ENCODE measurements at regions not wholly inside any gene's neighbourhood (a gene's known extent, or its start where the extent isn't known, plus 50 kb on each side); places are given as distances from the start of the nearest gene placed in this dataset.

DNA sequence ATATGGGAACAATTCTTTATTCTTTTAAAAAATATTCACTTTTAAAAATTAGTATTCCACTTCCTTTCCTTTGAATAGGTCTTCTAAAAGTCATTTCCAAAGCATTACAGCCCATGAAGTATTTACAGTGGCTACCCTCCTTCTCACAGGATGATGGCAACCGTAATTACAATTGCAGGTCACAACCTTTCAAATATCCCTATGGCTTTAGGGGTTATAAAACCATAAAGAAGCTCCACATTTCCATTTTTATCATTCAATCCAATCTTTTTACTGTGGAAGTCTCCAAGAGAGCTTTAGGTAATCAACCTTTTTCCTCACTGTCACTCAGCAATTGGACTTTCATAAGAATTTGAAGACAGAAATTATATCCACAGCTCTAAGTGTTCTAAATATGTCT, 488.9 kb upstream of the CA10 start:
- Histone ChIP-seq H3K18ac (ENCODE audit: low read length) (no peak overlapping the region), H3K14ac (ENCODE audit: low read length) (no peak overlapping the region), H2AFZ (ENCODE audit: low read length) (no peak overlapping the region), H3K9me3 (replicated peaks in 1 of 2; ENCODE audit: control insufficient read depth in 2 of 2, insufficient read depth in 1 of 2, low read depth in 1 of 2, low read length in 2 of 2) (no peaks in the 10 kb centered on the region), H3K4me3 (ENCODE audit: low read length in 2 of 2) (no peak overlapping the region), H2BK12ac (ENCODE audit: low read length) (no peak overlapping the region), H2AK5ac (ENCODE audit: low read depth, low read length) (no peak overlapping the region), H3K79me1 (ENCODE audit: low read depth, low read length) (no peaks in the 10 kb centered on the region), H3K27me3 (ENCODE audit: control insufficient read depth in 3 of 3, insufficient read depth in 3 of 3, low read depth in 1 of 3, low read length in 3 of 3) (no peaks in the 10 kb centered on the region), H2BK15ac (ENCODE audit: low read length) (no peak overlapping the region), H3K9ac (ENCODE audit: low read depth, low read length, poor library complexity) (no peak overlapping the region), H3K27ac (replicated peaks; ENCODE audit: low read length) (no peak overlapping the region), H3K4ac (ENCODE audit: low read length) (no peak overlapping the region), H3K36me3 (replicated peaks in 1 of 2; ENCODE audit: control insufficient read depth in 2 of 2, insufficient read depth in 2 of 2, low read length in 2 of 2) (no peaks in the 10 kb centered on the region), H3K23ac (ENCODE audit: low read depth, low read length, poor library complexity) (no peak overlapping the region), H3K4me2 (ENCODE audit: insufficient read depth, low read length, poor library complexity, severe bottlenecking) (no peak overlapping the region), H2BK5ac (ENCODE audit: low read length) (no peak overlapping the region), H2BK120ac (ENCODE audit: low read depth, low read length) (no peak overlapping the region), H4K8ac (ENCODE audit: low read depth, low read length) (no peak overlapping the region), H3K4me1 (ENCODE audit: control insufficient read depth in 2 of 2, insufficient read depth in 1 of 2, low read depth in 1 of 2, low read length in 2 of 2) (no peaks in the 10 kb centered on the region), H4K91ac (ENCODE audit: low read depth, low read length, poor library complexity) (no peak overlapping the region)
- no CpG with 5 or more reads among the region's 1 CpG for WGBS, 2 donors (ENCODE audit: extremely low coverage in 2 of 2, insufficient read length in 2 of 2, insufficient replicate concordance in 1 of 2)
- DNase-seq (ENCODE audit: low spot score): no peak

DNA sequence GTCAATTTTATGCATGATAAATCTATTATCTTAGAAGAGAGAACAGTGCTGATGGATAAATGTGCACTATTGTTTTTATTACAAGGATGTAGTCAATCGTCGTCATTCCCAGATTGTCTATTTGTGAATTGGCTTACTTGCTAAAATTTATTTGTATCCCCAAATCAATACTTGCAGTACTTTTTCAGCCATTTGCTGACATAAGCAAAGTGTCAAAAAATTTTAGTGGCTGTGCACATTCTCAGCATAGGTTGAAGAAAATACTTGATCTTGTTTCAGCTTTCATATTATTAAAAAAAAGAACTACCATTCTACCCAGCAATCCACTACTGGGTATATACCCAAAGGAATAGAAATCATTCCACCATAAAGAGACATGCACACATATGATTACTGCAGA, 477.9 kb upstream of the CA10 start:
- no peak overlapping the region for H2BK5ac ChIP-seq (ENCODE audit: low read length)
- no peak overlapping the region for H3K18ac ChIP-seq (ENCODE audit: low read length)
- WGBS, 2 donors (ENCODE audit: extremely low coverage in 2 of 2, insufficient read length in 2 of 2, insufficient replicate concordance in 1 of 2): no CpG with 5 or more reads among the region's 2 CpGs
- H3K9ac ChIP-seq (ENCODE audit: low read depth, low read length, poor library complexity): no peak overlapping the region
- no peak overlapping the region for H2BK120ac ChIP-seq (ENCODE audit: low read depth, low read length)
- H3K4me2 ChIP-seq (ENCODE audit: insufficient read depth, low read length, poor library complexity, severe bottlenecking): no peak overlapping the region
- H3K27ac ChIP-seq (replicated peaks; ENCODE audit: low read length): no peak overlapping the region
- no peak overlapping the region for H2AK5ac ChIP-seq (ENCODE audit: low read depth, low read length)
- H2BK12ac ChIP-seq (ENCODE audit: low read length): no peak overlapping the region
- H2BK15ac ChIP-seq (ENCODE audit: low read length): no peak overlapping the region
- H3K79me1 ChIP-seq (ENCODE audit: low read depth, low read length): no peaks in the 10 kb centered on the region
- H4K8ac ChIP-seq (ENCODE audit: low read depth, low read length): no peak overlapping the region
- no peak overlapping the region for H3K14ac ChIP-seq (ENCODE audit: low read length)
- H3K36me3 ChIP-seq (replicated peaks in 1 of 2; ENCODE audit: control insufficient read depth in 2 of 2, insufficient read depth in 2 of 2, low read length in 2 of 2): no peaks in the 10 kb centered on the region
- H3K4ac ChIP-seq (ENCODE audit: low read length): no peak overlapping the region
- no peak overlapping the region for H4K91ac ChIP-seq (ENCODE audit: low read depth, low read length, poor library complexity)
- no peak for DNase-seq (ENCODE audit: low spot score)
- no peaks in the 10 kb centered on the region for H3K27me3 ChIP-seq (ENCODE audit: control insufficient read depth in 3 of 3, insufficient read depth in 3 of 3, low read depth in 1 of 3, low read length in 3 of 3)
- no peaks in the 10 kb centered on the region for H3K4me1 ChIP-seq (ENCODE audit: control insufficient read depth in 2 of 2, insufficient read depth in 1 of 2, low read depth in 1 of 2, low read length in 2 of 2)
- H3K23ac ChIP-seq (ENCODE audit: low read depth, low read length, poor library complexity): no peak overlapping the region
- no peaks in the 10 kb centered on the region for H3K9me3 ChIP-seq (replicated peaks in 1 of 2; ENCODE audit: control insufficient read depth in 2 of 2, insufficient read depth in 1 of 2, low read depth in 1 of 2, low read length in 2 of 2)
- H2AFZ ChIP-seq (ENCODE audit: low read length): no peak overlapping the region
- no peak overlapping the region for H3K4me3 ChIP-seq (ENCODE audit: low read length in 2 of 2)

DNA sequence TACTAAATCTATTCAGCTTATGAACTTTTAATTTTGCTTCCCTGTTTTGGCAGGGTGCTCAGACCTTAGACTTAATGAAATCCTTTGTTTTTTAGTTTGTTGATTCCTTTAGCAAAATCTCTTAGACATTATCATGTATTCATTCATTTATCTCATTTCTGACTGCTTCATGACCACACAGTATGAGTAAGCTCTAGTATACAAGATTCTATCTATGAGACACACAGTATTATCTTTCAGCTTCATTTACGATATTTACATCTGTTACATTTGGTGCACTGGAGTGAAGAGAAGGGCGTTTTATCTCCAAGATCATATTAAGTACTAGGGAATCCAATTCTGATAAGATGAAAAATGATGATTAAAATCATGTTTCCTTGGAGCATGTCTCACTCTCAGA, 448.1 kb upstream of the CA10 start:
- Histone ChIP-seq H2AFZ (ENCODE audit: low read length) (no peak overlapping the region), H2BK15ac (ENCODE audit: low read length) (no peak overlapping the region), H4K91ac (ENCODE audit: low read depth, low read length, poor library complexity) (no peak overlapping the region), H3K27me3 (ENCODE audit: control insufficient read depth in 3 of 3, insufficient read depth in 3 of 3, low read depth in 1 of 3, low read length in 3 of 3) (no peaks in the 10 kb centered on the region), H2AK5ac (ENCODE audit: low read depth, low read length) (no peak overlapping the region), H4K8ac (ENCODE audit: low read depth, low read length) (no peak overlapping the region), H3K18ac (ENCODE audit: low read length) (no peak overlapping the region), H3K27ac (replicated peaks; ENCODE audit: low read length) (no peak overlapping the region), H3K36me3 (replicated peaks in 1 of 2; ENCODE audit: control insufficient read depth in 2 of 2, insufficient read depth in 2 of 2, low read length in 2 of 2) (no peaks in the 10 kb centered on the region), H3K4me2 (ENCODE audit: insufficient read depth, low read length, poor library complexity, severe bottlenecking) (no peak overlapping the region), H3K9me3 (replicated peaks in 1 of 2; ENCODE audit: control insufficient read depth in 2 of 2, insufficient read depth in 1 of 2, low read depth in 1 of 2, low read length in 2 of 2) (no peaks in the 10 kb centered on the region), H3K4ac (ENCODE audit: low read length) (no peak overlapping the region), H3K79me1 (ENCODE audit: low read depth, low read length) (no peaks in the 10 kb centered on the region), H3K9ac (ENCODE audit: low read depth, low read length, poor library complexity) (no peak overlapping the region), H3K4me3 (ENCODE audit: low read length in 2 of 2) (no peak overlapping the region), H2BK12ac (ENCODE audit: low read length) (no peak overlapping the region), H3K4me1 (ENCODE audit: control insufficient read depth in 2 of 2, insufficient read depth in 1 of 2, low read depth in 1 of 2, low read length in 2 of 2) (no peaks in the 10 kb centered on the region), H2BK5ac (ENCODE audit: low read length) (no peak overlapping the region), H2BK120ac (ENCODE audit: low read depth, low read length) (no peak overlapping the region), H3K14ac (ENCODE audit: low read length) (no peak overlapping the region), H3K23ac (ENCODE audit: low read depth, low read length, poor library complexity) (no peak overlapping the region)
- DNase-seq (ENCODE audit: low spot score): no peak
- no CpG with 5 or more reads among the region's 2 CpGs for WGBS, 2 donors (ENCODE audit: extremely low coverage in 2 of 2, insufficient read length in 2 of 2, insufficient replicate concordance in 1 of 2)

DNA sequence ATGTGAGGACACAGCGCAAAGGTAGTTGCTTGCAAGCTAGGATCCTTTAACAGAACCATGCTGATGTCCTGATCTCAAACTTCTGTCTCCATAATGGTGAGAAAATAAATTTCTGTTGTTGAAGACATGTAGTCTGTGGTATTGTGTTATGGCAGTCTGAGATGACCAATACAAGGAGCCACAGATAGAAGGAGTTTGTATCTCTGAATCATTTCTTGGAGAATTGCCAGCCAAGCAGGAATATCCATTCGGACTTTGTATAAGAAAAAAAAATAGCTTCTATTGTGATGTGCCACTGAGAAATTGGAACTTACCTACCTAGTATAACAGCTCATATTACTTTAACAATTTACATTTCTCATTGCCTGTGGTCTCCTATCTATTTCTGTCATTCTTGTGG, 447.6 kb upstream of the CA10 start:
- Histone ChIP-seq H2AFZ (ENCODE audit: low read length) (no peak overlapping the region), H3K4me2 (ENCODE audit: insufficient read depth, low read length, poor library complexity, severe bottlenecking) (no peak overlapping the region), H3K27me3 (ENCODE audit: control insufficient read depth in 3 of 3, insufficient read depth in 3 of 3, low read depth in 1 of 3, low read length in 3 of 3) (no peaks in the 10 kb centered on the region), H3K18ac (ENCODE audit: low read length) (no peak overlapping the region), H2AK5ac (ENCODE audit: low read depth, low read length) (no peak overlapping the region), H3K14ac (ENCODE audit: low read length) (no peak overlapping the region), H3K4me1 (ENCODE audit: control insufficient read depth in 2 of 2, insufficient read depth in 1 of 2, low read depth in 1 of 2, low read length in 2 of 2) (no peaks in the 10 kb centered on the region), H2BK12ac (ENCODE audit: low read length) (no peak overlapping the region), H4K8ac (ENCODE audit: low read depth, low read length) (no peak overlapping the region), H2BK5ac (ENCODE audit: low read length) (no peak overlapping the region), H2BK15ac (ENCODE audit: low read length) (no peak overlapping the region), H3K27ac (replicated peaks; ENCODE audit: low read length) (no peak overlapping the region), H4K91ac (ENCODE audit: low read depth, low read length, poor library complexity) (no peak overlapping the region), H3K23ac (ENCODE audit: low read depth, low read length, poor library complexity) (no peak overlapping the region), H3K36me3 (replicated peaks in 1 of 2; ENCODE audit: control insufficient read depth in 2 of 2, insufficient read depth in 2 of 2, low read length in 2 of 2) (no peaks in the 10 kb centered on the region), H3K4ac (ENCODE audit: low read length) (no peak overlapping the region), H3K4me3 (ENCODE audit: low read length in 2 of 2) (no peak overlapping the region), H2BK120ac (ENCODE audit: low read depth, low read length) (no peak overlapping the region), H3K9me3 (replicated peaks in 1 of 2; ENCODE audit: control insufficient read depth in 2 of 2, insufficient read depth in 1 of 2, low read depth in 1 of 2, low read length in 2 of 2) (no peaks in the 10 kb centered on the region), H3K9ac (ENCODE audit: low read depth, low read length, poor library complexity) (no peak overlapping the region), H3K79me1 (ENCODE audit: low read depth, low read length) (no peaks in the 10 kb centered on the region)
- DNase-seq (ENCODE audit: low spot score): no peak
- WGBS, 2 donors (ENCODE audit: extremely low coverage in 2 of 2, insufficient read length in 2 of 2, insufficient replicate concordance in 1 of 2): no CpG with 5 or more reads among the region's 2 CpGs
